Thyroid gland (tissue), 4 donors: ENCODE measurements at regions not wholly inside any gene's neighbourhood (a gene's known extent, or its start where the extent isn't known, plus 50 kb on each side); places are given as distances from the start of the nearest gene placed in this dataset.

ENCODE experiments used
- CTCF ChIP-seq, 6 experiments: fragments of 200-600 bp in 3 of 6; fragments of 450-650 bp in 3 of 6; sonication (generic) in 3 of 6; IDR thresholded peaks; one replicate each; pipeline ENCODE4 v1.5.1; 2016 to 2019; ENCODE audit warnings: antibody characterized with exemption in 6 of 6, mild to moderate bottlenecking in 2 of 6, inconsistent platforms in 1 of 6, moderate library complexity in 1 of 6
- POLR2A ChIP-seq, 2 donors: fragments of 450-650 bp; IDR thresholded peaks; one replicate each; pipeline ENCODE4 v1.6.1; 2017; ENCODE audit warnings: antibody characterized with exemption in 2 of 2, mild to moderate bottlenecking in 2 of 2, moderate library complexity in 1 of 2

DNA sequence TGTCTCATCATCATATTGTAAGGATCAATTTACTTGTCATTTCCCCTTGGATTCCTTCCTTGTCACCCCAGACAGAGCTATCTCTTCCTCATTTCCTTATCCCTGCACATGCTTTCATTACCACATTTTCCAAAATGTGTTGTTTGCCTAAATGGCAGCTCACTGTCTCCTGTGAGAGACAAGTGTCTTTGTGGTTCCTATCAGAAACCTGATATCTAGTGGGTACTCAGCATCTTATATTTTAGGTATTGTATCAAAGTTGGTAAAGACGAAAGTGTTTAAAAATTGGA is 896.0 kb upstream of the PIK3C3 start:
- TF ChIP-seq CTCF (IDR thresholded peaks at IDR 0.05) (no peak), POLR2A (IDR thresholded peaks at IDR 0.05) (no peak)
